HCT116 (cell line): ENCODE measurements at regions not wholly inside any gene's neighbourhood (a gene's known extent, or its start where the extent isn't known, plus 50 kb on each side); places are given as distances from the start of the nearest gene placed in this dataset.
"Not testable (repeated sequence)": the region's sequence is repeated elsewhere in the genome, so short reads cannot be mapped to it uniquely, and the experiment has no call there.

Experiments used
- ATAC-seq: fragments of 200-7000 bp; cut with Tn5 transposase; 2 replicates; pipeline ENCODE4 v1.9.1; 2020; ENCODE audit warnings: mild to moderate bottlenecking, moderate library complexity
- BruUV-seq: library from RNA; stranded (reverse); fragments of 400-500 nt; replicated peaks from 2 replicates; lab custom pipeline; 2021; lab: Mats Ljungman, UMichigan
- CTCF ChIA-PET: fragments of 300-600 bp; sonication (Branson Sonifier 250); formaldehyde crosslinking; loops from one replicate; lab custom pipeline; 2021; ENCODE audit warnings: antibody characterized with exemption; lab: Charles Lee
- POLR2A ChIA-PET: fragments of 300-600, 350-600 bp; sonication (Branson Sonifier 250); formaldehyde crosslinking; loops from one replicate; lab custom pipeline; 2021; ENCODE audit warnings: antibody characterized with exemption; lab: Charles Lee
- RAD21 ChIA-PET, 2 experiments: fragments of 300-600 bp; sonication (Branson Sonifier 250); formaldehyde crosslinking; loops; one replicate each; lab custom pipeline; 2023; ENCODE audit warnings: low total read pairs in 2 of 2; ENCODE audit not compliant: uncharacterized antibody in 2 of 2, unreplicated experiment in 2 of 2, low non-redundant PET in 1 of 2; lab: Charles Lee
- DNase-seq: peaks from one replicate; pipeline ENCODE4 v3.0.0-alpha.2; 2010; ENCODE audit warnings: low read depth, low spot score
- H2AFZ ChIP-seq: fragments of 200-600 bp; shearing (Covaris generic), sonication (generic); 2 replicates; pipeline ENCODE4 v1.6.1; 2017; ENCODE audit warnings: low read depth, mixed run types, mixed read lengths, antibody characterized with exemption, low read length; ENCODE audit not compliant: poor library complexity, severe bottlenecking
- H3K27ac ChIP-seq: 2 replicates; pipeline ENCODE4 v1.5.1; 2012; ENCODE audit warnings: low read depth, low read length
- H3K27me3 ChIP-seq: fragments of 200-600 bp; sonication (generic); 2 replicates; pipeline ENCODE4 v1.6.1; 2016; ENCODE audit warnings: mixed run types, low read length, mixed read lengths; ENCODE audit not compliant: insufficient read depth
- H3K36me3 ChIP-seq, 2 experiments: fragments of 200-500 bp in 1 of 2; fragments of 200-600 bp in 1 of 2; sonication (Bioruptor generic) in 1 of 2; sonication (generic) in 1 of 2; 2 replicates each; pipeline versions ENCODE4 v1.5.1 to v1.6.1; 2014 to 2016; ENCODE audit warnings: low read length in 2 of 2, inconsistent platforms in 1 of 2, mixed read lengths in 1 of 2, mixed run types in 1 of 2; ENCODE audit not compliant: insufficient read depth in 2 of 2, control insufficient read depth in 1 of 2
- H3K4me1 ChIP-seq, 2 experiments: fragments of 200-600 bp in 1 of 2; sonication (generic) in 1 of 2; 2 replicates each; pipeline versions ENCODE4 v1.5.1 to v1.6.1; 2012 to 2017; ENCODE audit warnings: low read length in 2 of 2, inconsistent platforms in 1 of 2, mild to moderate bottlenecking in 1 of 2, mixed read lengths in 1 of 2, mixed run types in 1 of 2, moderate library complexity in 1 of 2; ENCODE audit not compliant: insufficient read depth in 2 of 2, control insufficient read depth in 1 of 2
- H3K4me2 ChIP-seq: fragments of 200-600 bp; sonication (generic); 2 replicates; pipeline ENCODE4 v1.6.1; 2017; ENCODE audit warnings: mixed run types, low read length, mixed read lengths
- H3K4me3 ChIP-seq, 2 experiments: fragments of 200-600 bp in 1 of 2; sonication (generic) in 1 of 2; replicated peaks in 1 of 2; 2 replicates each; pipeline ENCODE4 v1.5.1; 2011 to 2016; ENCODE audit warnings: low read length in 2 of 2, control low read depth in 1 of 2, low read depth in 1 of 2, mild to moderate bottlenecking in 1 of 2, mixed read lengths in 1 of 2, mixed run types in 1 of 2
- H3K79me2 ChIP-seq: fragments of 200-600 bp; sonication (generic); 2 replicates; pipeline ENCODE4 v1.6.1; 2017; ENCODE audit warnings: mild to moderate bottlenecking, mixed run types, low read length, moderate library complexity, mixed read lengths; ENCODE audit not compliant: insufficient read depth
- H3K9ac ChIP-seq: fragments of 200-600 bp; sonication (generic); 2 replicates; pipeline ENCODE4 v1.6.1; 2016; ENCODE audit warnings: low read length, mixed read lengths
- H3K9me2 ChIP-seq: fragments of 200-600 bp; sonication (generic), shearing (Covaris generic); 2 replicates; pipeline ENCODE4 v1.6.1; 2017; ENCODE audit warnings: mixed run types, mild to moderate bottlenecking, moderate library complexity; ENCODE audit not compliant: insufficient read depth
- H3K9me3 ChIP-seq, 2 experiments: fragments of 200-500 bp in 1 of 2; fragments of 200-600 bp in 1 of 2; sonication (Bioruptor generic) in 1 of 2; sonication (generic) in 1 of 2; 2 replicates each; pipeline ENCODE4 v1.6.1; 2014 to 2017; ENCODE audit warnings: low read length in 2 of 2, mixed read lengths in 2 of 2, inconsistent platforms in 1 of 2, low read depth in 1 of 2, mild to moderate bottlenecking in 1 of 2, mixed run types in 1 of 2, moderate library complexity in 1 of 2; ENCODE audit not compliant: control insufficient read depth in 1 of 2, insufficient read depth in 1 of 2
- H4K20me1 ChIP-seq: fragments of 200-600 bp; sonication (generic), shearing (Covaris generic); 2 replicates; pipeline ENCODE4 v1.6.1; 2017; ENCODE audit warnings: mixed run types, mild to moderate bottlenecking, moderate library complexity; ENCODE audit not compliant: insufficient read depth
- intact Hi-C: fragments of 100-400 bp; cut with micrococcal nuclease; formaldehyde crosslinking; loops from 2 replicates; pipeline ENCODE4 v1.10.0; 2022

- ATAC-seq: peak; percentile 65
- H3K4me3 ChIP-seq, H3K9me2 ChIP-seq, H3K4me1 ChIP-seq, H3K9ac ChIP-seq, BruUV-seq, H3K9me3 ChIP-seq, H3K36me3 ChIP-seq, H3K27me3 ChIP-seq, H3K79me2 ChIP-seq, H4K20me1 ChIP-seq, H3K4me2 ChIP-seq, RAD21 ChIA-PET, DNase-seq, H3K27ac ChIP-seq, POLR2A ChIA-PET, CTCF ChIA-PET, intact Hi-C loops, H2AFZ ChIP-seq: not testable (repeated sequence)
Measured at GRCh38 chrX:3914813-3915212, 201.4 kb upstream of the PRKX start.

- H3K4me2 ChIP-seq: not testable (repeated sequence)
Measured at GRCh38 chrX:3914059-3914458, 200.6 kb upstream of the PRKX start.

GRCh38 chrX:3911012-3911411, 197.6 kb upstream of the PRKX start:
- POLR2A ChIA-PET, ATAC-seq, intact Hi-C loops, H3K9ac ChIP-seq, H3K9me2 ChIP-seq, H3K9me3 ChIP-seq, CTCF ChIA-PET, H3K36me3 ChIP-seq, DNase-seq, H3K79me2 ChIP-seq, H4K20me1 ChIP-seq, H3K4me1 ChIP-seq, RAD21 ChIA-PET, H3K27me3 ChIP-seq, H3K4me3 ChIP-seq, BruUV-seq, H3K27ac ChIP-seq, H3K4me2 ChIP-seq, H2AFZ ChIP-seq: not testable (repeated sequence)

More at GRCh38 chrX:3914059-3914458, 200.6 kb upstream of the PRKX start:
- CTCF ChIA-PET, H3K79me2 ChIP-seq, BruUV-seq, ATAC-seq, H3K36me3 ChIP-seq, H3K9ac ChIP-seq, H3K9me2 ChIP-seq, DNase-seq, intact Hi-C loops, POLR2A ChIA-PET, H4K20me1 ChIP-seq, H3K27me3 ChIP-seq, H3K9me3 ChIP-seq, H3K4me1 ChIP-seq, H2AFZ ChIP-seq, RAD21 ChIA-PET, H3K27ac ChIP-seq, H3K4me3 ChIP-seq: not testable (repeated sequence)

- H3K4me1 ChIP-seq, H3K79me2 ChIP-seq, H3K27me3 ChIP-seq, CTCF ChIA-PET, H4K20me1 ChIP-seq, DNase-seq, BruUV-seq, H3K4me2 ChIP-seq, H3K9ac ChIP-seq, H2AFZ ChIP-seq, RAD21 ChIA-PET, H3K27ac ChIP-seq, H3K9me3 ChIP-seq, POLR2A ChIA-PET, H3K9me2 ChIP-seq, H3K4me3 ChIP-seq, H3K36me3 ChIP-seq, ATAC-seq, intact Hi-C loops: not testable (repeated sequence)
Measured at GRCh38 chrX:3910611-3911010, 197.2 kb upstream of the PRKX start.
